HepG2 (cell line): ENCODE measurements at regions not wholly inside any gene's neighbourhood (a gene's known extent, or its start where the extent isn't known, plus 50 kb on each side); places are given as distances from the start of the nearest gene placed in this dataset.

Experiments
- ARHGAP35 ChIP-seq: sonication (generic); formaldehyde crosslinking; IDR thresholded peaks from 2 replicates; pipeline ENCODE4 v1.9.0; 2022; ENCODE audit warnings: mild to moderate bottlenecking, inconsistent platforms, moderate library complexity, missing genetic modification reagents, borderline replicate concordance
- DR1 ChIP-seq: sonication (generic); formaldehyde crosslinking; IDR thresholded peaks from 2 replicates; pipeline ENCODE4 v1.8.0; 2021; ENCODE audit warnings: mild to moderate bottlenecking, missing genetic modification reagents, inconsistent platforms
- DZIP1 ChIP-seq: sonication (generic); formaldehyde crosslinking; IDR thresholded peaks from 2 replicates; pipeline ENCODE4 v1.5.0; 2020; ENCODE audit warnings: mild to moderate bottlenecking, missing genetic modification reagents
- HMG20B ChIP-seq: conservative IDR thresholded peaks from 2 replicates; pipeline ENCODE4 v1.6.1; 2016; ENCODE audit warnings: missing genetic modification reagents, missing compliant biosample characterization
- HNF1A ChIP-seq, 2 experiments: sonication (generic) in 1 of 2; formaldehyde crosslinking in 1 of 2; IDR thresholded peaks; 2 replicates each; pipeline versions ENCODE4 v1.4.0 to v1.6.1; 2016 to 2020; ENCODE audit warnings: borderline replicate concordance in 1 of 2, low read depth in 1 of 2, mild to moderate bottlenecking in 1 of 2, missing genetic modification reagents in 1 of 2
- HNRNPL ChIP-seq: fragments of 200-400 bp; formaldehyde crosslinking; IDR thresholded peaks from 2 replicates; pipeline ENCODE4 v1.6.1; 2017; ENCODE audit warnings: mild to moderate bottlenecking, low read depth, low read length
- PITX1 ChIP-seq: sonication (generic); formaldehyde crosslinking; IDR thresholded peaks from 2 replicates; pipeline ENCODE4 v1.5.1; 2020; ENCODE audit warnings: mild to moderate bottlenecking, missing genetic modification reagents
- RNF2 ChIP-seq: fragments of 450-650 bp; conservative IDR thresholded peaks from 2 replicates; pipeline ENCODE4 v1.6.1; 2016; ENCODE audit warnings: low read depth
- RNF219 ChIP-seq: sonication (generic); formaldehyde crosslinking; IDR thresholded peaks from 2 replicates; pipeline ENCODE4 v1.5.0; 2020; ENCODE audit warnings: mild to moderate bottlenecking, missing genetic modification reagents
- SOX13 ChIP-seq, 3 experiments: fragments of 450-650 bp in 1 of 3; sonication (generic) in 1 of 3; formaldehyde crosslinking in 1 of 3; IDR thresholded peaks in 2 of 3; conservative IDR thresholded peaks in 1 of 3; 2 replicates each; pipeline versions ENCODE4 v1.5.0 to v1.6.1; 2016 to 2020; ENCODE audit warnings: antibody characterized with exemption in 1 of 3, mild to moderate bottlenecking in 1 of 3, missing compliant biosample characterization in 1 of 3, missing genetic modification reagents in 1 of 3, moderate library complexity in 1 of 3
- UBTF ChIP-seq: sonication (generic); formaldehyde crosslinking; IDR thresholded peaks from 2 replicates; pipeline ENCODE4 v1.4.0; 2020; ENCODE audit warnings: mild to moderate bottlenecking, missing genetic modification reagents
- ZNF10 ChIP-seq: sonication (generic); formaldehyde crosslinking; IDR thresholded peaks from 2 replicates; pipeline ENCODE4 v1.4.0; 2020; ENCODE audit warnings: mild to moderate bottlenecking, low read depth, missing genetic modification reagents, borderline replicate concordance
- ZNF205 ChIP-seq: IDR thresholded peaks from 2 replicates; pipeline ENCODE4 v1.6.1; 2018; ENCODE audit warnings: missing biosample characterization, missing genetic modification reagents
- ZNF619 ChIP-seq: sonication (generic); formaldehyde crosslinking; IDR thresholded peaks from 2 replicates; pipeline ENCODE4 v1.4.0; 2020; ENCODE audit warnings: mild to moderate bottlenecking, missing genetic modification reagents

GRCh38 chr9:91037511-91038482 lies 236.2 kb downstream of the SYK start (continued):
- TF ChIP-seq RNF219 (CRISPR knock-in tag) (peak; percentile 84; the same call in 1 of the 2 replicates), ZNF619 (CRISPR knock-in tag) (no peak; the same call in 1 of the 2 replicates), ARHGAP35 (CRISPR knock-in tag) (0 out of 2 replicates have a peak, but pooled peaks have one; percentile 6), DZIP1 (no peak), HNF1A (IDR thresholded peaks at IDR 0.05; ENCODE audit: low read depth) (0 out of 2 replicates have a peak, but pooled peaks have one; percentile 44), HNF1A (CRISPR knock-in tag; IDR thresholded peaks at IDR 0.05; ENCODE audit: borderline replicate concordance) (peak; percentile 53; the same call in 1 of the 2 replicates), HMG20B (CRISPR knock-in tag) (peak; percentile 97), PITX1 (no peak), RNF2 (no peak), UBTF (CRISPR knock-in tag) (peak; percentile 16; the same call in 1 of the 2 replicates), DR1 (peak; percentile 49; the same call in 1 of the 2 replicates), ZNF10 (no peak), ZNF205 (CRISPR knock-in tag) (0 out of 2 replicates have a peak, but pooled peaks have one; percentile 24), SOX13 (IDR thresholded peaks at IDR 0.05) (peak; percentile 69), SOX13 (CRISPR knock-in tag; conservative IDR thresholded peaks at IDR 0.05 in 1 of 2, IDR thresholded peaks at IDR 0.05 in 1 of 2) (peak in 1 of 2 experiments; percentile 92; a peak in 2 of 4 replicates), HNRNPL (peak; percentile 90)
